H1 (cell line): ENCODE measurements at regions not wholly inside any gene's neighbourhood (a gene's known extent, or its start where the extent isn't known, plus 50 kb on each side); places are given as distances from the start of the nearest gene placed in this dataset.

ENCODE experiments used
- CREB1 ChIP-seq: IDR thresholded peaks from 2 replicates; pipeline ENCODE4 v1.6.1; 2012; ENCODE audit warnings: inconsistent platforms
- EP300 ChIP-seq, 2 experiments: IDR thresholded peaks; 1 replicate in 1 of 2; 2 replicates in 1 of 2; pipeline ENCODE4 v1.6.1; 2011 to 2012; ENCODE audit warnings: low read depth in 2 of 2, low read length in 2 of 2, mild to moderate bottlenecking in 2 of 2, borderline replicate concordance in 1 of 2, inconsistent platforms in 1 of 2, moderate library complexity in 1 of 2
- EZH2 ChIP-seq: fragments of 200-600 bp; sonication (generic); IDR thresholded peaks from 2 replicates; pipeline ENCODE4 v1.7.1; 2012; ENCODE audit warnings: low read depth, mild to moderate bottlenecking, moderate library complexity, low read length, inconsistent platforms; ENCODE audit not compliant: severe bottlenecking
- MAFK ChIP-seq: IDR thresholded peaks from 2 replicates; pipeline ENCODE4 v1.6.1; 2012; ENCODE audit warnings: low read depth, mild to moderate bottlenecking, improper control_type of control experiment, low read length
- NANOG ChIP-seq: IDR thresholded peaks from 2 replicates; pipeline ENCODE4 v1.6.1; 2011; ENCODE audit warnings: low read length, low read depth, mild to moderate bottlenecking, inconsistent platforms; ENCODE audit not compliant: insufficient read depth, poor library complexity, severe bottlenecking
- RFX5 ChIP-seq: IDR thresholded peaks from 2 replicates; pipeline ENCODE4 v1.6.1; 2011; ENCODE audit warnings: low read depth, low read length, improper control_type of control experiment, borderline replicate concordance
- SRF ChIP-seq: IDR thresholded peaks from 2 replicates; pipeline ENCODE4 v1.6.1; 2011; ENCODE audit warnings: mild to moderate bottlenecking, low read depth, low read length, moderate library complexity
- TEAD4 ChIP-seq: IDR thresholded peaks from 2 replicates; pipeline ENCODE4 v1.6.1; 2012; ENCODE audit warnings: low read depth, low read length, inconsistent platforms, mixed read lengths
- TF ChIP-seq, protein P1 (sequence below), 3 experiments: IDR thresholded peaks; 1 replicate in 2 of 3; 2 replicates in 1 of 3; pipeline versions ENCODE4 v1.5.1 to v1.6.1; 2011; ENCODE audit warnings: low read length in 3 of 3, mild to moderate bottlenecking in 3 of 3, inconsistent platforms in 2 of 3, low read depth in 1 of 3, moderate library complexity in 1 of 3; ENCODE audit not compliant: insufficient read depth in 1 of 3; ENCODE audit errors: control extremely low read depth in 1 of 3
- TF ChIP-seq, protein P2 (sequence below): IDR thresholded peaks from 2 replicates; pipeline ENCODE4 v1.6.1; 2012; ENCODE audit warnings: inconsistent platforms

DNA sequence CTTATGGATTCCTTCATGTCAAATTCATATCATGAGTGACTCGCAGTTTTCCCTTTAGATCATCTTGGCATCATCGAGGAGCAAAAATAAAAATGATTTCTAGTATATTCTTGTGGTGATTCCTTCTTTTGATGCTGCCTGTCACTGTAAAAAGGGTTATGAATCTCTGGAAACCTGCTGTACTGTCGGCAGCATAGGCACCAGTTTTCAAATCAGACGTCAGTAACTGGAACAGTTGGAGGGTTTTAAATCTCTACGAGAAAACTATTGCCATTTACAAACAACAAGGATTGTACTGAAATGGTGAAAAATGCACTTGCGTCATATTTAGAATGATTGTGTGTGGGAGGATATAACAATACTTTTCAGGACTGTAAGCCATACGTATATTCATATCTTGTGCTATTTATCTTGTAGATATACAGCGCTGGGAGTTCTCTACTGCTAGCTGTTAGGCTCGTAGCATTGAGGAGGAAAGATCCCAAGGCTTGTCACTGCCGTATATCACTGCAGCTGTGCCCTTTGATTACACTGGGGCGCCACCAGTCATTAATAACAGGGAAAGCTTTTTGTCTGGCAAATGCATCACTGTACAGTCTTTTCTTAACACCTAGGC is 320.7 kb downstream of the MTX2 start:
- TF ChIP-seq, protein P1, sequence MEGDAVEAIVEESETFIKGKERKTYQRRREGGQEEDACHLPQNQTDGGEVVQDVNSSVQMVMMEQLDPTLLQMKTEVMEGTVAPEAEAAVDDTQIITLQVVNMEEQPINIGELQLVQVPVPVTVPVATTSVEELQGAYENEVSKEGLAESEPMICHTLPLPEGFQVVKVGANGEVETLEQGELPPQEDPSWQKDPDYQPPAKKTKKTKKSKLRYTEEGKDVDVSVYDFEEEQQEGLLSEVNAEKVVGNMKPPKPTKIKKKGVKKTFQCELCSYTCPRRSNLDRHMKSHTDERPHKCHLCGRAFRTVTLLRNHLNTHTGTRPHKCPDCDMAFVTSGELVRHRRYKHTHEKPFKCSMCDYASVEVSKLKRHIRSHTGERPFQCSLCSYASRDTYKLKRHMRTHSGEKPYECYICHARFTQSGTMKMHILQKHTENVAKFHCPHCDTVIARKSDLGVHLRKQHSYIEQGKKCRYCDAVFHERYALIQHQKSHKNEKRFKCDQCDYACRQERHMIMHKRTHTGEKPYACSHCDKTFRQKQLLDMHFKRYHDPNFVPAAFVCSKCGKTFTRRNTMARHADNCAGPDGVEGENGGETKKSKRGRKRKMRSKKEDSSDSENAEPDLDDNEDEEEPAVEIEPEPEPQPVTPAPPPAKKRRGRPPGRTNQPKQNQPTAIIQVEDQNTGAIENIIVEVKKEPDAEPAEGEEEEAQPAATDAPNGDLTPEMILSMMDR (IDR thresholded peaks at IDR 0.05; ENCODE audit: control extremely low read depth in 1 of 3, insufficient read depth in 1 of 3, low read depth in 1 of 3, low read length in 3 of 3): no peak
- TF ChIP-seq NANOG: no peak
- TF ChIP-seq MAFK: no peak
- TF ChIP-seq, protein P2, sequence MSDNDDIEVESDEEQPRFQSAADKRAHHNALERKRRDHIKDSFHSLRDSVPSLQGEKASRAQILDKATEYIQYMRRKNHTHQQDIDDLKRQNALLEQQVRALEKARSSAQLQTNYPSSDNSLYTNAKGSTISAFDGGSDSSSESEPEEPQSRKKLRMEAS: no peak
- TF ChIP-seq EZH2: no peak
- no peak for TF ChIP-seq CREB1
- TF ChIP-seq TEAD4: no peak
- no peak for TF ChIP-seq SRF
- TF ChIP-seq RFX5: no peak
- no peak for TF ChIP-seq EP300 (IDR thresholded peaks at IDR 0.05; ENCODE audit: borderline replicate concordance in 1 of 2, low read depth in 2 of 2, low read length in 2 of 2)
